Upper lobe of left lung (tissue), 4 donors: ENCODE measurements at regions not wholly inside any gene's neighbourhood (a gene's known extent, or its start where the extent isn't known, plus 50 kb on each side); places are given as distances from the start of the nearest gene placed in this dataset.

ENCODE experiments used
- CTCF ChIP-seq, 6 experiments: fragments of 450-650 bp in 4 of 6; fragments of 200-600 bp in 2 of 6; sonication (generic) in 2 of 6; IDR thresholded peaks; one replicate each; pipeline ENCODE4 v1.5.1; 2016 to 2019; ENCODE audit warnings: antibody characterized with exemption in 6 of 6
- EP300 ChIP-seq, 4 donors: sonication (generic); formaldehyde crosslinking; IDR thresholded peaks; one replicate each; pipeline ENCODE4 v1.5.1; 2017; ENCODE audit warnings: antibody characterized with exemption in 4 of 4, control low read depth in 2 of 4
- POLR2A ChIP-seq, 4 donors: fragments of 450-650 bp; IDR thresholded peaks; one replicate each; pipeline ENCODE4 v1.5.1; 2016 to 2017; ENCODE audit warnings: antibody characterized with exemption in 4 of 4, mild to moderate bottlenecking in 2 of 4
- POLR2AphosphoS5 ChIP-seq, 2 donors: sonication (generic); formaldehyde crosslinking; IDR thresholded peaks; one replicate each; pipeline ENCODE4 v1.5.1; 2017; ENCODE audit warnings: antibody characterized with exemption in 2 of 2

GRCh38 chr6:80696268-80696667 lies 589.8 kb downstream of the BCKDHB start:
- TF ChIP-seq CTCF (IDR thresholded peaks at IDR 0.05) (no peak), POLR2AphosphoS5 (IDR thresholded peaks at IDR 0.05) (no peak), POLR2A (IDR thresholded peaks at IDR 0.05) (no peak), EP300 (IDR thresholded peaks at IDR 0.05) (no peak)
